ENCODE measurements at regions not wholly inside any gene's neighbourhood (a gene's known extent, or its start where the extent isn't known, plus 50 kb on each side); places are given as distances from the start of the nearest gene placed in this dataset.
A peak's percentile ranks its signal among the peaks of the same experiment; 100 is the strongest.

DNA sequence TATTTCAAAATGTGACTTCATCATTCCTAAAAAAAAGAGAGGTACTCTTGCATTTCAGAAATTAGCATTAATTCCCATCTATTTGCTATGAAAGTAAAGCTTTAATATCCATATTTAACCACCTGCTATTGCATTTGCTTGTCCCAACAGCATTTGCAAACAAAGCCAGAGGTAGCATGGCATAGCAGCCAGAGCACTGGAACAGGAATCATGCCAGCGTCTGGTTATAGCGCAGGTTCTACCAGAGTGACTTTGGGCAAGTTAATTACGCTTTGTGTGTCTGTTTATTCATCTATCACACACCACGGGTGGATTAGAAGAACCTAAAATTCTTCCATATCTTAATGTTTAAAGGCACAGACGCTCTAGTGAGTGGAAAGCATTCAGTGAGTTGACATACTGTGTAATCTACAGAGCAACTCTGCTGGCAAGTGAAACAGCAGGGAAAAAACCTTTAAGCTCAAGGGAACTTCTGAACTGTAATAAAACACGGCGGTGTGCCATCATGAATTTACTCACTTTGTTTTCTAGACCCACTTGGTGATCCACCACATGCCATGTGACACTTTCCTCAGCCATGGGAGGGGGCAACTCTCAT lies 76.6 kb upstream of the QRFPR start:
- no peak overlapping the region for H3K9ac ChIP-seq (ENCODE audit: insufficient read depth in 1 of 2, low read length in 2 of 2)
- H3K36me3 ChIP-seq (ENCODE audit: control insufficient read depth in 4 of 4, insufficient read depth in 4 of 4, low read length in 4 of 4): no peaks in the 10 kb centered on the region
- TF ChIP-seq, protein P1, sequence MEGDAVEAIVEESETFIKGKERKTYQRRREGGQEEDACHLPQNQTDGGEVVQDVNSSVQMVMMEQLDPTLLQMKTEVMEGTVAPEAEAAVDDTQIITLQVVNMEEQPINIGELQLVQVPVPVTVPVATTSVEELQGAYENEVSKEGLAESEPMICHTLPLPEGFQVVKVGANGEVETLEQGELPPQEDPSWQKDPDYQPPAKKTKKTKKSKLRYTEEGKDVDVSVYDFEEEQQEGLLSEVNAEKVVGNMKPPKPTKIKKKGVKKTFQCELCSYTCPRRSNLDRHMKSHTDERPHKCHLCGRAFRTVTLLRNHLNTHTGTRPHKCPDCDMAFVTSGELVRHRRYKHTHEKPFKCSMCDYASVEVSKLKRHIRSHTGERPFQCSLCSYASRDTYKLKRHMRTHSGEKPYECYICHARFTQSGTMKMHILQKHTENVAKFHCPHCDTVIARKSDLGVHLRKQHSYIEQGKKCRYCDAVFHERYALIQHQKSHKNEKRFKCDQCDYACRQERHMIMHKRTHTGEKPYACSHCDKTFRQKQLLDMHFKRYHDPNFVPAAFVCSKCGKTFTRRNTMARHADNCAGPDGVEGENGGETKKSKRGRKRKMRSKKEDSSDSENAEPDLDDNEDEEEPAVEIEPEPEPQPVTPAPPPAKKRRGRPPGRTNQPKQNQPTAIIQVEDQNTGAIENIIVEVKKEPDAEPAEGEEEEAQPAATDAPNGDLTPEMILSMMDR (IDR thresholded peaks at IDR 0.05; ENCODE audit: control extremely low read depth, extremely low read depth): no peak
- H3K4me3 ChIP-seq: no peak overlapping the region
- no peaks in the 10 kb centered on the region for H3K9me3 ChIP-seq (ENCODE audit: control insufficient read depth in 4 of 4, insufficient read depth in 3 of 4, low read length in 3 of 4)
- WGBS, 2 donors: 78% methylated on average over 7 of the region's 7 CpGs
- no peak overlapping the region for H3K27ac ChIP-seq (ENCODE audit: low read depth in 1 of 2, low read length in 1 of 2)
- no peaks in the 10 kb centered on the region for H3K27me3 ChIP-seq (ENCODE audit: control insufficient read depth in 3 of 3, insufficient read depth in 3 of 3, low read length in 2 of 3)
- ATAC-seq (ENCODE audit: insufficient read depth, low FRiP score) (no peak), DNase-seq (peak in 1 of 3 donors; percentile 11)
- H3K4me1 ChIP-seq (ENCODE audit: control insufficient read depth in 5 of 5, insufficient read depth in 5 of 5, low read length in 5 of 5): peaks cover 0 to 2% (median 0%) of the 10 kb centered on the region in 5 donors

DNA sequence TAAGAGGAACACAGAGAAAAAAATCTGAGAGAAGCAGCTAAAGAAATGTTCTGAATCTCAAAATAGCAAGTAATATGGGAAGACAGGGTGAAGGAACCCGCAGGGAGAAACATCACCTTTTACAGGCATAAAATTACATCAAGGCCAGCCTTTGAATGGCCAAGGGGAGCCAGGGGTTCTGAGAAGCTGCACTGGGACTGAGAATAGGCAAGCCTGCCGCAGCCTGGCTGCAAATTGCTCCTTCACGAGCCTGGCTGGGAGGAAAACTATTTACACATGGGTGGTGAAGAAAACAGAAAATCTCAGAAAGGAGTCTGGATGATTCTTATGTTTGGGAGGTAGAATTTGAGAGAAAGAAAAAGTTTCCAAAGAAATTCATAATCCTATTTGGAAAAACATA lies 74.5 kb upstream of the QRFPR start:
- WGBS, 2 donors: 73 to 76% methylated on average over 3 of the region's 3 CpGs
- ATAC-seq (ENCODE audit: insufficient read depth, low FRiP score) (no peak), DNase-seq (no peak)
- Histone ChIP-seq H3K36me3 (ENCODE audit: control insufficient read depth in 4 of 4, insufficient read depth in 4 of 4, low read length in 4 of 4) (no peaks in the 10 kb centered on the region), H3K27me3 (ENCODE audit: control insufficient read depth in 3 of 3, insufficient read depth in 3 of 3, low read length in 2 of 3) (no peaks in the 10 kb centered on the region), H3K4me1 (ENCODE audit: control insufficient read depth in 5 of 5, insufficient read depth in 5 of 5, low read length in 5 of 5) (peaks cover 0 to 2% (median 0%) of the 10 kb centered on the region in 5 donors), H3K9me3 (ENCODE audit: control insufficient read depth in 4 of 4, insufficient read depth in 3 of 4, low read length in 3 of 4) (peaks cover 0 to 2% (median 0%) of the 10 kb centered on the region in 4 donors), H3K27ac (ENCODE audit: low read depth in 1 of 2, low read length in 1 of 2) (no peak overlapping the region), H3K9ac (ENCODE audit: insufficient read depth in 1 of 2, low read length in 2 of 2) (no peak overlapping the region), H3K4me3 (no peak overlapping the region)
- TF ChIP-seq, protein P1 (IDR thresholded peaks at IDR 0.05; ENCODE audit: control extremely low read depth, extremely low read depth): no peak

DNA sequence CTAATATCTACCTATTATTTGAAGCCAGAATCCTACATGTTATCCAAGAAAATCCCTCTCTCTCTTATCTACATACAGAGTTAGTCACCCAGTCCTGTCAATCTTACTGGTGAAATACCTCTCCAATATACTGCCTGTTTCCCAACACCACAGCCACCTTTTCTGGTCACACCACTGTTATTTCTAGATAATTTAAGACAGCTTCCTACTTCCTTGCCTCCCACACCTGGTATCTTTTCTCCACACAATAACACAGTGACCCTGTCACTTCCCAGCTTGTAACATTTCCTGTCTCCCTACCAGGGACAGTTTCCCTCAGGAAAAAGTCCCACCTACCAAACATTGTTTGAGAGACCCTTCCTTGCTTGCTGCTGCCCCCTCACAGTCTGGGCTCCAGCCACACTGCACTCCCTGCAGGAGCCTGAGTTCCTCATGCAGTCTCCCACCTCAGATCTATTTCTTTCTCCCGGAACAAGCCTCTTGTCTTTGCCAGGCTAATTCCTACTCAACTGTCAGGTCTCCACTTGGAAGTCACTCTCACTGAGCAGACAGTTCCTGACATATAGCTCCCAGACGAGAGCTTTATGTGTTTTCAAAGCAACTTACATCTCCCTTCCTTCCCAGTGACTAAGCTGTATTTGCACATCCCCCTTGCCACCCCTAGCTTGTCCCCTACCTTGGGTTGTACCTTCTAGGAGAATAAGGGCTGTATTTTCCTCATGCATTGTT lies 73.6 kb upstream of the QRFPR start:
- TF ChIP-seq, protein P1 (IDR thresholded peaks at IDR 0.05; ENCODE audit: control extremely low read depth, extremely low read depth): no peak
- no peak overlapping the region for H3K27ac ChIP-seq (ENCODE audit: low read depth in 1 of 2, low read length in 1 of 2)
- no peaks in the 10 kb centered on the region for H3K36me3 ChIP-seq (ENCODE audit: control insufficient read depth in 4 of 4, insufficient read depth in 4 of 4, low read length in 4 of 4)
- H3K9ac ChIP-seq (ENCODE audit: insufficient read depth in 1 of 2, low read length in 2 of 2): no peak overlapping the region
- peaks cover 0 to 2% (median 0%) of the 10 kb centered on the region in 5 donors for H3K4me1 ChIP-seq (ENCODE audit: control insufficient read depth in 5 of 5, insufficient read depth in 5 of 5, low read length in 5 of 5)
- peaks cover 0 to 2% (median 0%) of the 10 kb centered on the region in 4 donors for H3K9me3 ChIP-seq (ENCODE audit: control insufficient read depth in 4 of 4, insufficient read depth in 3 of 4, low read length in 3 of 4)
- H3K4me3 ChIP-seq: no peak overlapping the region
- H3K27me3 ChIP-seq (ENCODE audit: control insufficient read depth in 3 of 3, insufficient read depth in 3 of 3, low read length in 2 of 3): no peaks in the 10 kb centered on the region
- ATAC-seq (ENCODE audit: insufficient read depth, low FRiP score): no peak
- DNase-seq: peak in 1 of 3 donors; percentile 16
- 48 to 60% methylated on average over 2 of the region's 2 CpGs for WGBS, 2 donors

All from lung (tissue), 11 donors.